ENCODE measurements at regions not wholly inside any gene's neighbourhood (a gene's known extent, or its start where the extent isn't known, plus 50 kb on each side); places are given as distances from the start of the nearest gene placed in this dataset.

DNA sequence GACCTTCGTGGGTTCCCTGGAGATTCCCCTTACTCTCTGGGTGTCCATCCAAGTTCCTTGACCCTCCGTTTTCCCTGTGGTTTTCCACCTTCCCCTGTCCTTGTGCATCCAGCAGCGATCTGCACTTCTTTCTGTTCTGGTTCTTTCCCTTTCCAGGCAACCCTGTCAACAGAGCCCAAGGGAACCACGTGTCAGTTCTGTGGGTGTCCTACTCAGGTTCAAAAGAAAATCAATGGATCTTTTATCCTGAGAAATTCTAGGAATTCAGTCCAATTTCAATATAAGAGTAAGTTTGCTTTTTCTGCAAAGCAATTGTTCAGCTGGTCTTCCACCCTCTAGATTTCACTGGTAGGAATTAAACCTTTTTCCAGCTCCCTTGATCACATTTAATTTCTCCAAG is 1394.8 kb upstream of the SLC10A2 start:
- TF ChIP-seq CTCF (conservative IDR thresholded peaks at IDR 0.05; ENCODE audit: low read depth, low read length): no peak
- no peak overlapping the region for H3K4me3 ChIP-seq (ENCODE audit: low read length)
- DNase-seq (ENCODE audit: low read depth): no peak

- H3K4me3 ChIP-seq (ENCODE audit: low read length): no peak overlapping the region
- no peak for TF ChIP-seq CTCF (conservative IDR thresholded peaks at IDR 0.05; ENCODE audit: low read depth, low read length)
- peak; percentile 16 for DNase-seq (ENCODE audit: low read depth)
These were observed 1394.3 kb upstream of the SLC10A2 start for GRCh38 chr13:104460554-104460953.

DNA sequence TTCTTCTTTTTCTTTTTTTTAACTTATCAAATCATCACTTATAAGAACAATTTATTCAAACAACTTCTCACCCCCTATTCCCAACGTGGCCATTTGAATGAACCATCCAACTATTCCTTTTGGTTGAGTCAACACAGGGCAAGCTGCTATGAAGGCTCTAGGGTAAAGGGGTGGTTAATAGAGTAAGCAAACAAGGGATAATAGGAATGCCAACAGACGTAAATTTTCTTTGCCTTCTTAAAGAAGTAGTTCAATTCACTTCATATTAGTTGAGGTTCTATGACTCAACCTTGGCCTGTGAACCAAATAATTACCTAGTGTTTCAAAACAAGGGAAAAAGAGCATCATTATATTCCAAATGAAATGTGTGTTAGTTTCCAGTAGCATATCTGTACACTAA is 1383.8 kb upstream of the SLC10A2 start:
- TF ChIP-seq CTCF (conservative IDR thresholded peaks at IDR 0.05; ENCODE audit: low read depth, low read length): no peak
- no peak for DNase-seq (ENCODE audit: low read depth)
- H3K4me3 ChIP-seq (ENCODE audit: low read length): no peak overlapping the region

- TF ChIP-seq CTCF (conservative IDR thresholded peaks at IDR 0.05; ENCODE audit: low read depth, low read length): no peak
- DNase-seq (ENCODE audit: low read depth): no peak
- H3K4me3 ChIP-seq (ENCODE audit: low read length): no peak overlapping the region
These were observed 1381.1 kb upstream of the SLC10A2 start for GRCh38 chr13:104447348-104447747.

DNA sequence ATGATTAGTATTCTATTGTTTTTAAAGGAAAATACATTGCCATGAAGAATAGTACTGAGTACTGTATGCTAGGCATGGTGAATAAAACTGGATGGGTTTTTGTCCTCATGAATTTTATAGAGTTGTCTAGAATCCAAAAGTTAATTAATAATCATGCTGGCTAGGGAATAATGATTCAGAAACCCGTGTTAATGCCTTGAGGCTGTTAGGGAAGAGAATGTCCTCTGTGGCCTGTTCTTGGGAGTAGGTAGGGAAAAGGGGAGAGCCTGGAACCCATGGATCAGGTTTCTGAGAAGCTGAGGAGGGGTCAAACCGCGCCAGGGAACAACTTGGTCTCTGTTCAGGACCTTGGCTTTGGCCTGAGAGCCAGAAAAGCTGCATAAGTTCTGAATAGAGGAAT is 1376.3 kb upstream of the SLC10A2 start:
- DNase-seq (ENCODE audit: low read depth): no peak
- H3K4me3 ChIP-seq (ENCODE audit: low read length): no peak overlapping the region
- no peak for TF ChIP-seq CTCF (conservative IDR thresholded peaks at IDR 0.05; ENCODE audit: low read depth, low read length)

GRCh38 chr13:104436555-104436954 is 1370.3 kb upstream of the SLC10A2 start:
- TF ChIP-seq CTCF (conservative IDR thresholded peaks at IDR 0.05; ENCODE audit: low read depth, low read length): no peak
- H3K4me3 ChIP-seq (ENCODE audit: low read length): no peak overlapping the region
- no peak for DNase-seq (ENCODE audit: low read depth)

DNA sequence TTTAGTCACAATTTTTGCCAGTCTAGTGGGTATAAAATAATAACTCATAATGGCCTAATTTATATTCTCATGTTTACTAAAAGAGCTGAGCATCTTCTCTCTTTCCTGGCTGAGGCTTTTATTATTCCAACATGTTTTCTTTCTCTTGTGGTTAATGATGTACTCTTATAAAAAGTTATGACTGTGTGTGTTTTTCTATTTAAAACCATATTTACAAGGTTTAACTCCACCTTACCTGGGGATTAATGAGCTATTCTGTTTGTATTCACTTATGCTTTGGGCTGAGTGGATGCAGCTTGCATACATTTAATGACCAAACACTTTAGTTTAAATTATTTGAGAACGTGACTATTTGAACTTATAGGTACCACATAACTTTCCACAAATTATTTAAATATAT is 1365.7 kb upstream of the SLC10A2 start:
- no peak for TF ChIP-seq CTCF (conservative IDR thresholded peaks at IDR 0.05; ENCODE audit: low read depth, low read length)
- no peak for DNase-seq (ENCODE audit: low read depth)
- H3K4me3 ChIP-seq (ENCODE audit: low read length): no peak overlapping the region

All from retinal pigment epithelial cell (primary cell).